Colonic mucosa (tissue), 4 donors: ENCODE measurements at regions not wholly inside any gene's neighbourhood (a gene's known extent, or its start where the extent isn't known, plus 50 kb on each side); places are given as distances from the start of the nearest gene placed in this dataset.

Experiments used
- DNase-seq: peaks from one replicate; pipeline ENCODE4 v3.0.0-alpha.2; 2020
- H3K27ac ChIP-seq: fragments of 200-600 bp; one replicate; pipeline ENCODE4 v1.8.0; 2021
- H3K27me3 ChIP-seq: fragments of 200-600 bp; one replicate; pipeline ENCODE4 v1.8.0; 2021
- H3K36me3 ChIP-seq: fragments of 200-600 bp; one replicate; pipeline ENCODE4 v1.8.0; 2021
- H3K4me1 ChIP-seq: fragments of 200-600 bp; one replicate; pipeline ENCODE4 v1.8.0; 2021; ENCODE audit warnings: mild to moderate bottlenecking
- H3K4me3 ChIP-seq: fragments of 200-600 bp; one replicate; pipeline ENCODE4 v1.8.0; 2021
- H3K9ac ChIP-seq, 2 donors: one replicate each; pipeline ENCODE4 v1.7.0; 2013; ENCODE audit warnings: control low read depth in 2 of 2, low read depth in 2 of 2, low read length in 2 of 2
- H3K9me3 ChIP-seq: fragments of 200-600 bp; one replicate; pipeline ENCODE4 v1.8.0; 2021
- intact Hi-C: fragments of 100-400 bp; cut with DNase I; formaldehyde crosslinking; loops from one replicate; pipeline ENCODE4 v1.14.1; 2022
- TF ChIP-seq, protein P1 (sequence below): fragments of 200-600 bp; IDR thresholded peaks from one replicate; pipeline ENCODE4 v1.8.0; 2022; ENCODE audit warnings: antibody characterized with exemption, mild to moderate bottlenecking
- donor health status: healthy.
- donor health status: DM: no; HTN: no; CAD: no.
- donor health status: DM: no; HTN: no; CAD: no.

DNA sequence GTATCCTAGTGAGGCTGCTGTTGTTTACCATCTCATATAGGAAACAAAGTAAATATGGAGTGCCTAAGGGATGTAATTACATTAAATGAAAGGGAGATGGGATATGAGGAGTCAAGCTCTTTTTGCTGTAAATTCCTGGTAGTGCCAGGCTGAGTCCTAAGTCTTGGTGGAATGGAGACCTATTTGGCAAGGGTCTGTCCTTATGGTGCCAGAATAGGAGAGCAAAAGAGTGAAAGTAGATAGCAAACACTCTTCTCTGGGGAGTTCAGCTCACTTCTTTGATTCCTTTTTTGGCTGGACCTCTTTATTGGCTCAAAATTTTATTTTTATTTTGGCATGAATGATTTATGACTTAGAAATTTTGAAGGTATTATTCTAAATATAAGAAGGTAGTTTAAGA lies 380.8 kb downstream of the TMEM232 start:
- intact Hi-C loops: no loop called here
- no peaks in the 10 kb centered on the region for H3K27me3 ChIP-seq
- TF ChIP-seq, protein P1, sequence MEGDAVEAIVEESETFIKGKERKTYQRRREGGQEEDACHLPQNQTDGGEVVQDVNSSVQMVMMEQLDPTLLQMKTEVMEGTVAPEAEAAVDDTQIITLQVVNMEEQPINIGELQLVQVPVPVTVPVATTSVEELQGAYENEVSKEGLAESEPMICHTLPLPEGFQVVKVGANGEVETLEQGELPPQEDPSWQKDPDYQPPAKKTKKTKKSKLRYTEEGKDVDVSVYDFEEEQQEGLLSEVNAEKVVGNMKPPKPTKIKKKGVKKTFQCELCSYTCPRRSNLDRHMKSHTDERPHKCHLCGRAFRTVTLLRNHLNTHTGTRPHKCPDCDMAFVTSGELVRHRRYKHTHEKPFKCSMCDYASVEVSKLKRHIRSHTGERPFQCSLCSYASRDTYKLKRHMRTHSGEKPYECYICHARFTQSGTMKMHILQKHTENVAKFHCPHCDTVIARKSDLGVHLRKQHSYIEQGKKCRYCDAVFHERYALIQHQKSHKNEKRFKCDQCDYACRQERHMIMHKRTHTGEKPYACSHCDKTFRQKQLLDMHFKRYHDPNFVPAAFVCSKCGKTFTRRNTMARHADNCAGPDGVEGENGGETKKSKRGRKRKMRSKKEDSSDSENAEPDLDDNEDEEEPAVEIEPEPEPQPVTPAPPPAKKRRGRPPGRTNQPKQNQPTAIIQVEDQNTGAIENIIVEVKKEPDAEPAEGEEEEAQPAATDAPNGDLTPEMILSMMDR: no peak
- no peaks in the 10 kb centered on the region for H3K9me3 ChIP-seq
- no peak overlapping the region for H3K27ac ChIP-seq
- no peak for DNase-seq
- H3K36me3 ChIP-seq: no peaks in the 10 kb centered on the region
- no peaks in the 10 kb centered on the region for H3K4me1 ChIP-seq
- no peak overlapping the region for H3K9ac ChIP-seq
- H3K4me3 ChIP-seq: no peak overlapping the region

DNA sequence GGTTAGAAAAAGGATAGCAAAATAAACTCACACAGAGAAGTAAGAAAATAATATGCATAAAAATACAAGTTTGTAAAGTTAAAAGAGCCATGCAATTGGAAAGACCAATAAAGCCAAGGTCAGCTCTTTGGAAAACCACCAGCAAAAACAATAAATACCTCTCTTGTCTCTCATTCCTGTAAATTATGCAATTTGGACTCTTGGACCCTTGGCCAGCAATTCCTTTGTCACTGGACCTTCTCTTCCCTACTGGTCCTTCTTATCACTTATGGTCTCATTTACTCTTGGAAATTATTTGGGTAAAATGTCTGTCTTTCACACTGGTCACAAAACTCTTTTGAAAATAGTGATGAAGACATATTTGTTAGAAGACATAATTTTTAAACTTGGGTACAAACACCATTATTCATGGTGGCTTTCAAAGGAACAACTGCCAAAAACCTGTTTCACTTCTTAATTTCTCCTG lies 379.5 kb downstream of the TMEM232 start:
- no peak overlapping the region for H3K27ac ChIP-seq
- no peaks in the 10 kb centered on the region for H3K27me3 ChIP-seq
- DNase-seq: no peak
- no peaks in the 10 kb centered on the region for H3K4me1 ChIP-seq
- no peaks in the 10 kb centered on the region for H3K36me3 ChIP-seq
- no peak overlapping the region for H3K9ac ChIP-seq
- TF ChIP-seq, protein P1: no peak
- H3K9me3 ChIP-seq: no peaks in the 10 kb centered on the region
- intact Hi-C loops: no loop called here
- H3K4me3 ChIP-seq: no peak overlapping the region

DNA sequence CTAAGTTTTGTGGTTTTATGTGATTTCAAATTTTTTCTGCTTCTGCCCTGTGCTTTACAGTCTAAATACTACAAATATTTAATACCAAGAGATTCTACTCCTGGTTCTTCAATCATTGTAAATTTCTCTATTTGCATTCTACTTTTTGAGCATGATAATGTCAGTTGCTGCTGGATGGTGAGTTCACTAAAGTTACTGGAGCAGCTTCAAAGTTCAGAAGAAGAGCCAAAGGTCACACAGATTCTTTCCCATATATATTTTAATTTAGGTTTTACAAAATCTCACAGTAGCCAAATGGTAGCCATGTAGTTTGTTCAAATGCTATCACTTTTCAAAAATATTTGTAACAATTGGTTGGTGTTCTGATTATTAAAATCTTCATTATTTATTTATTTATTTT lies 378.7 kb downstream of the TMEM232 start:
- intact Hi-C loops: no loop called here
- Histone ChIP-seq H3K4me1 (no peaks in the 10 kb centered on the region), H3K4me3 (no peak overlapping the region), H3K27ac (no peak overlapping the region), H3K36me3 (no peaks in the 10 kb centered on the region), H3K9ac (no peak overlapping the region), H3K27me3 (no peaks in the 10 kb centered on the region), H3K9me3 (no peaks in the 10 kb centered on the region)
- TF ChIP-seq, protein P1: no peak
- DNase-seq: no peak

DNA sequence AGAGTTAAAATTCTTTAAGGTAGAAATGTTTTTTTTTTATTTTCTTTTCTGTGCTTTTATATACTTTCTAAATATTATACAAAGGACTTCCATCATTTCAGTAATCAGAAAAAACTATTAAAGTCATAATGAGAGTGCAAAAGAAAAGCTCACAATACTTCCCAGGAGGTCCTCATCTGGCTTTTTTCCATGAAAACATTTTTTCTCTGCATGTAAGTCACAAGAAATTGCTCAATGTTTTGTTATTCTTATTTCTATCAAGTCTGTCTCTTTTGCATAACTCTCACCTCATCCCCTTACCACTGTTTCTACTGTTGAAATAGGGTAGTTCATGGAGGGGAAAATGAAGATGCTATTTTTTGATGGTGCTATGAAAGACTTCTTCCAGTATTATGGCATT lies 375.0 kb downstream of the TMEM232 start:
- H3K9me3 ChIP-seq: no peaks in the 10 kb centered on the region
- H3K36me3 ChIP-seq: no peaks in the 10 kb centered on the region
- DNase-seq: no peak
- TF ChIP-seq, protein P1: no peak
- H3K4me3 ChIP-seq: no peak overlapping the region
- no peaks in the 10 kb centered on the region for H3K27me3 ChIP-seq
- H3K4me1 ChIP-seq: no peaks in the 10 kb centered on the region
- intact Hi-C loops: no loop called here
- H3K27ac ChIP-seq: no peak overlapping the region
- H3K9ac ChIP-seq: no peak overlapping the region

DNA sequence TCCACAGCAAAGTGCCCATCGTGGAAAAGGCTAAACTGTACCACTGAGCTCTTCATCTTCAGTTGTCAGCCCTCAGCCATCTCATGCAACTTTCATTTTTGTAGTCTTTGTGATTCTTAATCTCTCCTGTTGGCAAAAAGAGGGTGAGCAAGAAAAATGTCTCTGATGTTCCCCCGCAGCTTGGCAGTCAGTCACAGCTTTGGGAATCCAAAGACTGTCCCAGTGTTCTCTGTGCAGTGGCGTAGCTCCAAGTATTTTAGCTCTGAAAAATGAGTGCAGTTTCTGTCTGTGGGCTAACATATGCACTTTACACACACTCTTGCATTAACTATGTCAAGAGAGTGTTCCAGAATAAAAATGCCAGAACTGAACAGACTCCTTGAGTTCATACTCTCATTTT lies 372.2 kb downstream of the TMEM232 start:
- Histone ChIP-seq H3K27me3 (no peaks in the 10 kb centered on the region), H3K4me1 (no peaks in the 10 kb centered on the region), H3K4me3 (no peak overlapping the region), H3K9ac (no peak overlapping the region), H3K9me3 (no peaks in the 10 kb centered on the region), H3K36me3 (no peaks in the 10 kb centered on the region), H3K27ac (no peak overlapping the region)
- intact Hi-C loops: no loop called here
- no peak for DNase-seq
- TF ChIP-seq, protein P1: no peak
